ENCODE measurements at regions not wholly inside any gene's neighbourhood (a gene's known extent, or its start where the extent isn't known, plus 50 kb on each side); places are given as distances from the start of the nearest gene placed in this dataset.
A peak's percentile ranks its signal among the peaks of the same experiment; 100 is the strongest.

- no peaks in the 10 kb centered on the region for H3K9me3 ChIP-seq (ENCODE audit: low read depth, low read length)
- no peak for DNase-seq (ENCODE audit: insufficient read length, low spot score, missing footprints)
- H3K4me3 ChIP-seq (ENCODE audit: insufficient read depth, low read length): no peak overlapping the region
- no peaks in the 10 kb centered on the region for H3K36me3 ChIP-seq (ENCODE audit: insufficient read depth, low read length)
- H4K20me1 ChIP-seq (ENCODE audit: insufficient read depth, low read length): no peaks in the 10 kb centered on the region
- H3K4me1 ChIP-seq (ENCODE audit: insufficient read depth, low read length): peaks cover 5% of the 10 kb centered on the region
- no peak overlapping the region for H3K4me2 ChIP-seq (ENCODE audit: insufficient read depth, low read length)
- no peaks in the 10 kb centered on the region for H3K79me2 ChIP-seq (ENCODE audit: insufficient read depth, low read length)
- no peak overlapping the region for H3K27ac ChIP-seq (ENCODE audit: low read depth, low read length)
- no peak overlapping the region for H2AFZ ChIP-seq (ENCODE audit: low read length)
- no peak for TF ChIP-seq CTCF (IDR thresholded peaks at IDR 0.05; ENCODE audit: extremely low read depth, low read depth, low read length)
- H3K27me3 ChIP-seq (ENCODE audit: insufficient read depth, low read length): no peaks in the 10 kb centered on the region
These were observed 80.7 kb upstream of the ADRA1B start for GRCh38 chr5:159835548-159835947.

DNA sequence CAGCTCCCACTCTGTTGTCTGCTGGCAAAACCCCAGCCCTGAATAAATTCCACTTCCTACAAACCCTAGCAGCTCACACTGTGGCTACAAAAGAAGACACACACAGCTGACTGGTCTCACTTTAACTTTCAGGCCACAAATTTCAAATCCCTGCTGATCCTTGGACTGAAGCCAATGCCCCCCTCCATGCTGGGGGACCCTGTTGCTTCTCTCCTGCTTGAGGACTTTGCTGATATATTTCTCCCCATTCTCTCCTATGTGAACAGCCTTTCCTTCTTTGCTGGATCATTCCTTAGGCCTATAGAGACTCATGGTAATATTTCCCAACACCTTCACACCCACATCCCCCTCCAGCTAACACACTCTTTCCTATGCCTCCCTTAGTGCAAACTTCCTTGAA lies 79.6 kb upstream of the ADRA1B start:
- H3K4me2 ChIP-seq (ENCODE audit: insufficient read depth, low read length): no peak overlapping the region
- H3K27ac ChIP-seq (ENCODE audit: low read depth, low read length): no peak overlapping the region
- no peak for DNase-seq (ENCODE audit: insufficient read length, low spot score, missing footprints)
- peaks cover 5% of the 10 kb centered on the region for H3K4me1 ChIP-seq (ENCODE audit: insufficient read depth, low read length)
- no peaks in the 10 kb centered on the region for H3K27me3 ChIP-seq (ENCODE audit: insufficient read depth, low read length)
- H3K9me3 ChIP-seq (ENCODE audit: low read depth, low read length): no peaks in the 10 kb centered on the region
- H3K4me3 ChIP-seq (ENCODE audit: insufficient read depth, low read length): no peak overlapping the region
- TF ChIP-seq CTCF (IDR thresholded peaks at IDR 0.05; ENCODE audit: extremely low read depth, low read depth, low read length): no peak
- H4K20me1 ChIP-seq (ENCODE audit: insufficient read depth, low read length): no peaks in the 10 kb centered on the region
- no peak overlapping the region for H2AFZ ChIP-seq (ENCODE audit: low read length)
- no peaks in the 10 kb centered on the region for H3K36me3 ChIP-seq (ENCODE audit: insufficient read depth, low read length)
- H3K79me2 ChIP-seq (ENCODE audit: insufficient read depth, low read length): no peaks in the 10 kb centered on the region

- no peak for TF ChIP-seq CTCF (IDR thresholded peaks at IDR 0.05; ENCODE audit: extremely low read depth, low read depth, low read length)
These were observed 78.4 kb upstream of the ADRA1B start for GRCh38 chr5:159837860-159838259.

GRCh38 chr5:159838551-159839222 lies 77.6 kb upstream of the ADRA1B start:
- TF ChIP-seq CTCF (IDR thresholded peaks at IDR 0.05; ENCODE audit: extremely low read depth, low read depth, low read length): no peak
- DNase-seq (ENCODE audit: insufficient read length, low spot score, missing footprints): no peak
- H2AFZ ChIP-seq (ENCODE audit: low read length): no peak overlapping the region
- H3K27ac ChIP-seq (ENCODE audit: low read depth, low read length): no peak overlapping the region
- no peaks in the 10 kb centered on the region for H3K27me3 ChIP-seq (ENCODE audit: insufficient read depth, low read length)
- H3K9me3 ChIP-seq (ENCODE audit: low read depth, low read length): no peaks in the 10 kb centered on the region
- H4K20me1 ChIP-seq (ENCODE audit: insufficient read depth, low read length): no peaks in the 10 kb centered on the region
- H3K4me3 ChIP-seq (ENCODE audit: insufficient read depth, low read length): no peak overlapping the region
- peaks cover 4% of the 10 kb centered on the region for H3K4me1 ChIP-seq (ENCODE audit: insufficient read depth, low read length)
- H3K36me3 ChIP-seq (ENCODE audit: insufficient read depth, low read length): no peaks in the 10 kb centered on the region
- H3K79me2 ChIP-seq (ENCODE audit: insufficient read depth, low read length): no peaks in the 10 kb centered on the region
- no peak overlapping the region for H3K4me2 ChIP-seq (ENCODE audit: insufficient read depth, low read length)

More at GRCh38 chr5:159837860-159838259, 78.4 kb upstream of the ADRA1B start:
- no peaks in the 10 kb centered on the region for H3K36me3 ChIP-seq (ENCODE audit: insufficient read depth, low read length)
- no peak overlapping the region for H3K27ac ChIP-seq (ENCODE audit: low read depth, low read length)
- H3K9me3 ChIP-seq (ENCODE audit: low read depth, low read length): no peaks in the 10 kb centered on the region
- H3K27me3 ChIP-seq (ENCODE audit: insufficient read depth, low read length): no peaks in the 10 kb centered on the region
- H4K20me1 ChIP-seq (ENCODE audit: insufficient read depth, low read length): no peaks in the 10 kb centered on the region
- H2AFZ ChIP-seq (ENCODE audit: low read length): no peak overlapping the region
- H3K4me2 ChIP-seq (ENCODE audit: insufficient read depth, low read length): no peak overlapping the region
- no peak overlapping the region for H3K4me3 ChIP-seq (ENCODE audit: insufficient read depth, low read length)
- peak; percentile 50 for DNase-seq (ENCODE audit: insufficient read length, low spot score, missing footprints)
- H3K4me1 ChIP-seq (ENCODE audit: insufficient read depth, low read length): peaks cover 5% of the 10 kb centered on the region
- H3K79me2 ChIP-seq (ENCODE audit: insufficient read depth, low read length): no peaks in the 10 kb centered on the region

Data from osteoblast (primary cell).